Nephron (organoid): ENCODE measurements at regions not wholly inside any gene's neighbourhood (a gene's known extent, or its start where the extent isn't known, plus 50 kb on each side); places are given as distances from the start of the nearest gene placed in this dataset.
"Not testable (repeated sequence)": the region's sequence is repeated elsewhere in the genome, so short reads cannot be mapped to it uniquely, and the experiment has no call there.

Experiments used
- H3K27ac Mint-ChIP-seq, 3 experiments: 2 replicates each; pipeline ENCODE4 v1.8.0; 2020; ENCODE audit warnings: mixed read lengths in 3 of 3, mild to moderate bottlenecking in 2 of 3, moderate library complexity in 1 of 3
- H3K27me3 Mint-ChIP-seq: 2 replicates; pipeline ENCODE4 v1.8.0; 2021; ENCODE audit warnings: low read depth, mild to moderate bottlenecking, moderate library complexity, mixed read lengths
- H3K36me3 Mint-ChIP-seq: 2 replicates; pipeline ENCODE4 v1.8.0; 2020; ENCODE audit warnings: low read depth, mixed read lengths
- H3K4me1 Mint-ChIP-seq: 2 replicates; pipeline ENCODE4 v1.8.0; 2020; ENCODE audit warnings: mixed read lengths
- H3K4me3 Mint-ChIP-seq, 3 experiments: 2 replicates each; pipeline ENCODE4 v1.8.0; 2020; ENCODE audit warnings: mild to moderate bottlenecking in 3 of 3, mixed read lengths in 3 of 3, moderate library complexity in 2 of 3
- H3K9me3 Mint-ChIP-seq: 2 replicates; pipeline ENCODE4 v1.8.0; 2020; ENCODE audit warnings: mixed read lengths
- TF ChIP-seq, protein P1 (sequence below), 3 experiments: fragments of 200-600 bp; sonication (generic); IDR thresholded peaks; one replicate each; pipeline ENCODE4 v1.5.0; 2021; ENCODE audit warnings: antibody characterized with exemption in 3 of 3; ENCODE audit not compliant: unreplicated experiment in 3 of 3

DNA sequence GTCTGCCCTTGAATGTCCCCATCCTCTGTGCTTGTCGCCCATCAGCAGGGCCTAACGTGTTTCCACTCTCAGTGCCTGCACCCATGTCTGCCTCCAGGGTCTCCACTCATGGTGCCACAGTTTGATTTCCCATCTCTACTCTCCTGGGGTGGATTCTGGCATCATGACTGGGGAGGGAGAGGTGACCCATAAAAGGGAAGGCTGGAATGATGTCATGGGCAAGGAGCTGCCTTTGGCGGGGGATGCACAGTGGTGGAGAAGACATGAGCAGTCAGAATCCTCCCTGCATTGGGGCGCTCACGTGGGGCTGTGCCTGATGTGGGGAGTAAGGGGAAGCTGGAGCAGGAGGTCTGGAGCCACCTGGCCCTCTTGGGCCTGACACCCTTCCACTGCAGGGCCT lies 100.9 kb downstream of the USP22 start:
- no peak overlapping the region for H3K4me3 Mint-ChIP-seq
- no peak overlapping the region for H3K27ac Mint-ChIP-seq
- TF ChIP-seq, protein P1, sequence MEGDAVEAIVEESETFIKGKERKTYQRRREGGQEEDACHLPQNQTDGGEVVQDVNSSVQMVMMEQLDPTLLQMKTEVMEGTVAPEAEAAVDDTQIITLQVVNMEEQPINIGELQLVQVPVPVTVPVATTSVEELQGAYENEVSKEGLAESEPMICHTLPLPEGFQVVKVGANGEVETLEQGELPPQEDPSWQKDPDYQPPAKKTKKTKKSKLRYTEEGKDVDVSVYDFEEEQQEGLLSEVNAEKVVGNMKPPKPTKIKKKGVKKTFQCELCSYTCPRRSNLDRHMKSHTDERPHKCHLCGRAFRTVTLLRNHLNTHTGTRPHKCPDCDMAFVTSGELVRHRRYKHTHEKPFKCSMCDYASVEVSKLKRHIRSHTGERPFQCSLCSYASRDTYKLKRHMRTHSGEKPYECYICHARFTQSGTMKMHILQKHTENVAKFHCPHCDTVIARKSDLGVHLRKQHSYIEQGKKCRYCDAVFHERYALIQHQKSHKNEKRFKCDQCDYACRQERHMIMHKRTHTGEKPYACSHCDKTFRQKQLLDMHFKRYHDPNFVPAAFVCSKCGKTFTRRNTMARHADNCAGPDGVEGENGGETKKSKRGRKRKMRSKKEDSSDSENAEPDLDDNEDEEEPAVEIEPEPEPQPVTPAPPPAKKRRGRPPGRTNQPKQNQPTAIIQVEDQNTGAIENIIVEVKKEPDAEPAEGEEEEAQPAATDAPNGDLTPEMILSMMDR (IDR thresholded peaks at IDR 0.05; ENCODE audit: unreplicated experiment in 3 of 3), result no peak
- peaks cover 3% of the 10 kb centered on the region for H3K27me3 Mint-ChIP-seq
- H3K4me1 Mint-ChIP-seq, result peaks cover 5% of the 10 kb centered on the region
- peaks cover 6% of the 10 kb centered on the region for H3K9me3 Mint-ChIP-seq
- peaks cover 59% of the 10 kb centered on the region for H3K36me3 Mint-ChIP-seq

DNA sequence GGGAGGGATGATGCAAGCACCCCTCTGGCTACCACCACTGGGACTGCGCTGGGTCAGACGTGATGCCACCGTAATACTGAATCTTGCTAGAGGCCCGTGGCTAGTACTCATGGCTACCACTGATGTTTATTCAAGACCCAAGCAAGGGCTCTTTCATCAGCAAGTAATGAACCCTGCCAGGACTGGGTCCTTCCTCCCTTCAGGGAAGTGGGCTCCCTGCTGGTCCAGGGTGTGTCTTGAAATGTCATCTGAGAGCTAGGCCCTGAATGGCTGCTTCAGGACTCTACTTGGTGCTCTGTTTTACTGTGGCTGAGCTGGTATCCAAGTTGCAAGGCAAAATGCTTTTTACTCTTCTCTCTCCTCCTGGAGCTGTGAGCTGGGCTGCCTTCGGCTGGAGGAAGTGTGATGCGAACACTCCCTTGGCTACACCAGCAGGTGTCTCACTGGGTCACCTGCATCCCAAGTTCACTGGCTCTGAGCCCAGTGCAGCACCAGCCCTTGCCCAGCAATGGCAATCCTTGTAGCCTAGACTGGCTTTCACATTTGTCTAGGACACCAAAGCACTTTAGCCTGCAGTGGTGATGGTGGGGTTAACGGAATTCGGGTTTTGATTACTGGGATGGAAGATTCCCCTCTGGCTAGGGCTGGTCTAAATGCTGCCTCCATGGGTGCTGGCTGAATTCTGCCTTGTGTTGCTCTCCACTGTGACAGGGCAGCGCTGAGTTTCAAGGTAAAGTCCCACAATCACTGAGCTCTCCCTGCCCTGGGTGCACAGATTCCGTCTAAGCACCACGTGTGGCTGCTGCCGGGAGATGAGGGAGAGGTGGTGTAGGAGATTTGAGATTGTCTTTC lies 98.6 kb downstream of the USP22 start:
- Mint-ChIP-seq H3K9me3 (peaks cover 6% of the 10 kb centered on the region), H3K4me3 (no peak overlapping the region), H3K36me3 (peaks cover 58% of the 10 kb centered on the region), H3K4me1 (no peaks in the 10 kb centered on the region), H3K27ac (no peak overlapping the region), H3K27me3 (peaks cover 3% of the 10 kb centered on the region)
- TF ChIP-seq, protein P1 (IDR thresholded peaks at IDR 0.05; ENCODE audit: unreplicated experiment in 3 of 3), result peak in 1 of 3 experiments; percentile 33

DNA sequence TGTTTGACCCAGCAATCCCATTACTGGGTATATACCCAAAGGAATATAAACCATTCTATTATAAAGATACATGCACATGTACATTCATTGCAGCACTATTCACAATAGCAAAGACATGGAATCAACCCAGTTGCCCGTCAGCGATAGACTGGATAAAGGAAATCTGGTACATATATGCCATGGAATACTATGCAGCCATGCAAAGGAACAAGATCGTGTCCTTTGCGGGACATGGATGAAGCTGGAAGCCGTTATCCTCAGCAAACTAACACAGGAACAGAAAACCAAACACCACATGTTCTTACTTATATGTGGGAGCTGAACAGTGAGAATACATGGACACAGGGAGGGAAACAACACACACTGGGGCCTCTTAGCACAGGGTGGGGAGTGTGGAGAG lies 95.1 kb downstream of the USP22 start:
- not testable (repeated sequence) for H3K9me3 Mint-ChIP-seq, H3K4me3 Mint-ChIP-seq, H3K27ac Mint-ChIP-seq, H3K27me3 Mint-ChIP-seq, H3K4me1 Mint-ChIP-seq
- H3K36me3 Mint-ChIP-seq, result peaks cover 66% of the 10 kb centered on the region

DNA sequence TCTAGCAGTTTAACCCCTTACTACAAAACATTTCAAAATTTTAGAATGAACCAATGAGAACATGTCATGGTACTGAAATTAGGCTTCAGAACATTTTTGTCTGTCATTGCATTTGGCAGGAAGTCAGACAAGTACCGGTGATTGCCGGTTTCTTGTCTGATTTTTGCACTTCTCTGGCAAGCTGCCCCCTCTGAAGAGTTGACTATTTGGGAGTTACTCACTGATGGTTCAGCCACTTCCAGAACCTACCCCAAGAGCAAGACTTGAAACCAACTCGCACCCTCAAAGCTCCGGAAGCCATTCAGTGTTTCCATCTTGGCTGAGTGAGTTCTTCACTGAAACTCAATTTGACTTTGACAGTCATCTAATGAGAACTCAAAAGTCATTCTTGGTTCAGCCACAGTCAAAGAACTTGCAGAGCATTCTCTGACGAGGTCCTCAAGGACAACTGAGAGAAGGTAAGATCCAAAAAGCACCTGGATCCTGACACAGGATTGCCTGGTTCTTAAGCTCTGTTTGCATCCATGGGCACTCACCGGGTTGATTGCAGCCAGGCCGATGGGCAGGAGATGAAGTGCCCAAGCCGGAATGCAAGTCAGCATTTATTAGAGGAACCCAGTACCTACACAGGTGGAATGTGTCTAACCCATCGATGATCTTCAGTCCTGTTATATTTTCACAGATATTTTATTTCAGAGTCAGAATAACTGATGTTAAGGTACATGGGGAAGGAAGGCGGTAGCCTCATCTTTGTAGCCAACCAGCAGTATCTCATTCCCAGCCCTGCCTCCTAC lies 93.6 kb downstream of the USP22 start:
- Mint-ChIP-seq H3K4me3 (no peak overlapping the region), H3K27me3 (peaks cover 3% of the 10 kb centered on the region), H3K4me1 (peaks cover 9% of the 10 kb centered on the region), H3K27ac (no peak overlapping the region), H3K9me3 (peaks cover 6% of the 10 kb centered on the region), H3K36me3 (peaks cover 60% of the 10 kb centered on the region)
- TF ChIP-seq, protein P1 (IDR thresholded peaks at IDR 0.05; ENCODE audit: unreplicated experiment in 3 of 3), result no peak
